Stimulated activated memory B cell treated with anti-CD40 and anti-IgM and Interleukin-4, amounts not matched to agents 10 μg/mL and 1 μg/mL and 100 μg/mL, for 72 hours (primary cell): ENCODE measurements at regions not wholly inside any gene's neighbourhood (a gene's known extent, or its start where the extent isn't known, plus 50 kb on each side); places are given as distances from the start of the nearest gene placed in this dataset.

Experiments used
- ATAC-seq: fragments of 150-1000 bp; cut with Tn5 transposase; 2 replicates; pipeline ENCODE4 v1.10.0; 2021
- H3K27ac Mint-ChIP-seq: one replicate; pipeline ENCODE4 v1.8.0; 2022; ENCODE audit warnings: mild to moderate bottlenecking, mixed read lengths
- H3K27me3 Mint-ChIP-seq: one replicate; pipeline ENCODE4 v1.8.0; 2022; ENCODE audit warnings: mixed read lengths
- H3K36me3 Mint-ChIP-seq: one replicate; pipeline ENCODE4 v1.8.0; 2022; ENCODE audit warnings: mixed read lengths
- H3K4me1 Mint-ChIP-seq: one replicate; pipeline ENCODE4 v1.8.0; 2022; ENCODE audit warnings: mixed read lengths
- H3K4me3 Mint-ChIP-seq: one replicate; pipeline ENCODE4 v1.8.0; 2022; ENCODE audit warnings: mild to moderate bottlenecking, moderate library complexity, mixed read lengths
- H3K9me3 Mint-ChIP-seq: one replicate; pipeline ENCODE4 v1.8.0; 2022; ENCODE audit warnings: mixed read lengths

- Mint-ChIP-seq H3K36me3 (no peaks in the 10 kb centered on the region), H3K27ac (no peak overlapping the region), H3K27me3 (no peaks in the 10 kb centered on the region), H3K4me1 (no peaks in the 10 kb centered on the region), H3K9me3 (peaks cover 4% of the 10 kb centered on the region), H3K4me3 (no peak overlapping the region)
- ATAC-seq = no peak
Measured at GRCh38 chr1:239835946-239836440, 255.7 kb upstream of the FMN2 start.

- Mint-ChIP-seq H3K27me3 (no peaks in the 10 kb centered on the region), H3K36me3 (no peaks in the 10 kb centered on the region), H3K9me3 (peaks cover 4% of the 10 kb centered on the region), H3K4me1 (no peaks in the 10 kb centered on the region), H3K27ac (no peak overlapping the region), H3K4me3 (no peak overlapping the region)
- no peak for ATAC-seq
Measured at GRCh38 chr1:239840336-239840735, 251.3 kb upstream of the FMN2 start.

- Mint-ChIP-seq H3K4me3 (no peak overlapping the region), H3K9me3 (peaks cover 4% of the 10 kb centered on the region), H3K36me3 (no peaks in the 10 kb centered on the region), H3K27ac (no peak overlapping the region), H3K4me1 (no peaks in the 10 kb centered on the region), H3K27me3 (no peaks in the 10 kb centered on the region)
- ATAC-seq = no peak
Measured at GRCh38 chr1:239840790-239841189, 250.9 kb upstream of the FMN2 start.

- Mint-ChIP-seq H3K27me3 (no peaks in the 10 kb centered on the region), H3K4me1 (no peaks in the 10 kb centered on the region), H3K36me3 (no peaks in the 10 kb centered on the region), H3K4me3 (no peak overlapping the region), H3K27ac (no peak overlapping the region), H3K9me3 (peaks cover 4% of the 10 kb centered on the region)
- no peak for ATAC-seq
Measured at GRCh38 chr1:239841631-239842030, 250.1 kb upstream of the FMN2 start.

- Mint-ChIP-seq H3K4me3 (no peak overlapping the region), H3K4me1 (no peaks in the 10 kb centered on the region), H3K27ac (no peak overlapping the region), H3K36me3 (no peaks in the 10 kb centered on the region), H3K27me3 (no peaks in the 10 kb centered on the region), H3K9me3 (peaks cover 6% of the 10 kb centered on the region)
- no peak for ATAC-seq
Measured at GRCh38 chr1:239843541-239843940, 248.1 kb upstream of the FMN2 start.

GRCh38 chr1:239844833-239845232, 246.8 kb upstream of the FMN2 start:
- H3K36me3 Mint-ChIP-seq = no peaks in the 10 kb centered on the region
- H3K27me3 Mint-ChIP-seq = no peaks in the 10 kb centered on the region
- no peak overlapping the region for H3K4me3 Mint-ChIP-seq
- H3K9me3 Mint-ChIP-seq = peaks cover 6% of the 10 kb centered on the region
- no peak for ATAC-seq
- no peaks in the 10 kb centered on the region for H3K4me1 Mint-ChIP-seq
- no peak overlapping the region for H3K27ac Mint-ChIP-seq

GRCh38 chr1:239854922-239855321, 236.8 kb upstream of the FMN2 start:
- Mint-ChIP-seq H3K9me3 (peaks cover 5% of the 10 kb centered on the region), H3K27me3 (no peaks in the 10 kb centered on the region), H3K36me3 (no peaks in the 10 kb centered on the region), H3K27ac (no peak overlapping the region), H3K4me3 (no peak overlapping the region), H3K4me1 (no peaks in the 10 kb centered on the region)
- no peak for ATAC-seq

GRCh38 chr1:239856067-239856466, 235.6 kb upstream of the FMN2 start:
- H3K27me3 Mint-ChIP-seq = no peaks in the 10 kb centered on the region
- no peaks in the 10 kb centered on the region for H3K36me3 Mint-ChIP-seq
- H3K27ac Mint-ChIP-seq = no peak overlapping the region
- H3K9me3 Mint-ChIP-seq = peaks cover 5% of the 10 kb centered on the region
- H3K4me1 Mint-ChIP-seq = no peaks in the 10 kb centered on the region
- H3K4me3 Mint-ChIP-seq = no peak overlapping the region
- no peak for ATAC-seq

- peaks cover 5% of the 10 kb centered on the region for H3K9me3 Mint-ChIP-seq
- ATAC-seq = no peak
- no peak overlapping the region for H3K4me3 Mint-ChIP-seq
- no peaks in the 10 kb centered on the region for H3K4me1 Mint-ChIP-seq
- H3K27me3 Mint-ChIP-seq = no peaks in the 10 kb centered on the region
- no peaks in the 10 kb centered on the region for H3K36me3 Mint-ChIP-seq
- H3K27ac Mint-ChIP-seq = no peak overlapping the region
Measured at GRCh38 chr1:239856924-239857323, 234.8 kb upstream of the FMN2 start.

GRCh38 chr1:239858057-239858456, 233.6 kb upstream of the FMN2 start:
- no peaks in the 10 kb centered on the region for H3K27me3 Mint-ChIP-seq
- H3K4me3 Mint-ChIP-seq = no peak overlapping the region
- H3K9me3 Mint-ChIP-seq = peaks cover 5% of the 10 kb centered on the region
- H3K27ac Mint-ChIP-seq = no peak overlapping the region
- no peak for ATAC-seq
- no peaks in the 10 kb centered on the region for H3K4me1 Mint-ChIP-seq
- no peaks in the 10 kb centered on the region for H3K36me3 Mint-ChIP-seq

- no peaks in the 10 kb centered on the region for H3K27me3 Mint-ChIP-seq
- H3K36me3 Mint-ChIP-seq = no peaks in the 10 kb centered on the region
- H3K27ac Mint-ChIP-seq = no peak overlapping the region
- no peak overlapping the region for H3K4me3 Mint-ChIP-seq
- H3K4me1 Mint-ChIP-seq = no peaks in the 10 kb centered on the region
- H3K9me3 Mint-ChIP-seq = peaks cover 5% of the 10 kb centered on the region
- ATAC-seq = no peak
Measured at GRCh38 chr1:239858529-239858928, 233.2 kb upstream of the FMN2 start.

- Mint-ChIP-seq H3K36me3 (no peaks in the 10 kb centered on the region), H3K27me3 (no peaks in the 10 kb centered on the region), H3K4me3 (no peak overlapping the region), H3K27ac (no peak overlapping the region), H3K4me1 (no peaks in the 10 kb centered on the region), H3K9me3 (no peaks in the 10 kb centered on the region)
- no peak for ATAC-seq
Measured at GRCh38 chr1:239861985-239862384, 229.7 kb upstream of the FMN2 start.

- Mint-ChIP-seq H3K27me3 (no peaks in the 10 kb centered on the region), H3K9me3 (peaks cover 2% of the 10 kb centered on the region), H3K27ac (no peak overlapping the region), H3K4me1 (no peaks in the 10 kb centered on the region), H3K4me3 (no peak overlapping the region), H3K36me3 (no peaks in the 10 kb centered on the region)
- ATAC-seq = no peak
Measured at GRCh38 chr1:239868058-239868832, 223.4 kb upstream of the FMN2 start.

- Mint-ChIP-seq H3K9me3 (peaks cover 2% of the 10 kb centered on the region), H3K4me3 (no peak overlapping the region), H3K27ac (no peak overlapping the region), H3K4me1 (no peaks in the 10 kb centered on the region), H3K36me3 (no peaks in the 10 kb centered on the region), H3K27me3 (no peaks in the 10 kb centered on the region)
- no peak for ATAC-seq
Measured at GRCh38 chr1:239870194-239870593, 221.5 kb upstream of the FMN2 start.

- Mint-ChIP-seq H3K27ac (no peak overlapping the region), H3K4me1 (no peaks in the 10 kb centered on the region), H3K9me3 (no peaks in the 10 kb centered on the region), H3K27me3 (no peaks in the 10 kb centered on the region), H3K36me3 (no peaks in the 10 kb centered on the region), H3K4me3 (no peak overlapping the region)
- no peak for ATAC-seq
Measured at GRCh38 chr1:239872626-239873025, 219.1 kb upstream of the FMN2 start.

GRCh38 chr1:239874831-239875230, 216.9 kb upstream of the FMN2 start:
- no peaks in the 10 kb centered on the region for H3K9me3 Mint-ChIP-seq
- no peak for ATAC-seq
- no peaks in the 10 kb centered on the region for H3K4me1 Mint-ChIP-seq
- H3K27me3 Mint-ChIP-seq = no peaks in the 10 kb centered on the region
- no peak overlapping the region for H3K4me3 Mint-ChIP-seq
- no peaks in the 10 kb centered on the region for H3K36me3 Mint-ChIP-seq
- H3K27ac Mint-ChIP-seq = no peak overlapping the region
